Mononuclear cell (primary cell): ENCODE measurements at regions not wholly inside any gene's neighbourhood (a gene's known extent, or its start where the extent isn't known, plus 50 kb on each side); places are given as distances from the start of the nearest gene placed in this dataset.

ENCODE experiments used
- H3K27me3 ChIP-seq: 2 replicates; pipeline ENCODE4 v1.6.0; 2011; ENCODE audit warnings: low read length, control low read depth; ENCODE audit not compliant: insufficient read depth
- H3K4me1 ChIP-seq: 2 replicates; pipeline ENCODE4 v1.5.1; 2011; ENCODE audit warnings: mild to moderate bottlenecking, low read length, control low read depth; ENCODE audit not compliant: insufficient read depth
- H3K4me3 ChIP-seq: 2 replicates; pipeline ENCODE4 v1.5.1; 2011; ENCODE audit warnings: mild to moderate bottlenecking, low read length, moderate library complexity
- H3K9me3 ChIP-seq: 2 replicates; pipeline ENCODE4 v1.5.1; 2011; ENCODE audit warnings: low read depth, mild to moderate bottlenecking, control low read depth, low read length

DNA sequence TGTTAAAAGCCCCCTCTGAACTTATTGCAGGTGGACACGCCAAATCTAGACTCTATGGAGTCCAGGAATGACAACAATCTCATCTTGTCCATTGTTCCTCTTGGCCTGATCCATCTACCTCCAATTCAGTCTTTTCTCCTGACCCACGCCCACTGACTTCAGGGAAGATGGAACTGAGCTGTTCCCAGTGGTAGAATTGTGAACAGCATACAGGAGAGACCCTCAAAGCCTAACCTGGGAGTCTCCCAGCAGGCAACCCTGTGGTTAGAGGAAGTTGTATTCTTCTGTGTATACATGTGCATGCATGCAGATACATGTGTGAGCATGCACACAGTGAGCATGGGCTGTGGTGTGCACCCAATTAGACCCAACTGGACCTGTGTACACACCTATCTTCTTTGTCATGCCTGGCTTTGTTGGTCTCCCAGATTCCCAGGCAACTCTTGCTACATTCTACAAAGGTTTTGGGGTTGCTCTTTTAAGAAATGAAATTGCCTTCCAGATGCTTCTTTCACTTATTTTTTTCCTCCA, 286.0 kb downstream of the ZSWIM6 start:
- H3K4me3 ChIP-seq, result no peak overlapping the region
- H3K4me1 ChIP-seq, result peaks cover 5% of the 10 kb centered on the region
- H3K27me3 ChIP-seq, result no peaks in the 10 kb centered on the region
- no peaks in the 10 kb centered on the region for H3K9me3 ChIP-seq

DNA sequence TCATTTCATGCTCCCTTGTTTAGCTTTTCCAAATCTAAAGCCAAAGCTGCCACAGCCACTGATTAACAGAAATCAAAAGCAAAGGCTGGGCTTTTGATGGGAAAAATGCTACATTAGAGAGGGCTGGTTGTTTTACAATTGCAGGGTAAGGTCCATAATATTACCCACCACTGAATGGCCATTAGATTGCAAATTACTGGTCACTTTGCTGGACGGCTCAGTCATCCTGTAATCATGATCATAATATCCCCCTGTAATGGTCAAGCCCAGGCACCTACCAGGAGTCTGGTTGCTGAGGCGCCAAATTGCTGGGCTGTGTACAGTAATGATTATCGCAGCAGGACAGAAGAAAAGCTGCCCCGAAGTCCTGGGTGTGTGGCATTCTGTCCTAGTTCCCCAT, 286.5 kb downstream of the ZSWIM6 start:
- Histone ChIP-seq H3K4me3 (no peak overlapping the region), H3K9me3 (no peaks in the 10 kb centered on the region), H3K4me1 (peaks cover 5% of the 10 kb centered on the region), H3K27me3 (no peaks in the 10 kb centered on the region)

DNA sequence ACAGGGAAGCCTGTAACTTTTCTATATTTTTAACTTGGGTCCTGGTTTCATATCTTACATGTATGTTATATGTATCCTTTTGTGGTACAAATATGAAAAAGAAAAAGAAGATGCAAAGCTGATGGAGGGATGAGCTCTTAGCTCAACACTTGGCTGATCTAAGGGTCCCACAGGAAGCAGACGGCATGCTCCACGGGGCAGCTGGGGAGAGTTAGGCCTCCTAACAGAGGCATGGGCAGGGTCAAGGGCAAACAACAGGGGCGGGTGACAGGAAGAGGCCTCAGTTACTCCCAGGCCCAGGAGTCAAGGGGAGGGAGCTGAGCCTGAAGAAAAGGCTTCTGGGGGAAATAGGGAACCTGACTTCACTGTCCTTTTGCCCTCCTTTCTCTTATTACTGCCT, 287.2 kb downstream of the ZSWIM6 start:
- Histone ChIP-seq H3K4me3 (no peak overlapping the region), H3K4me1 (peaks cover 5% of the 10 kb centered on the region), H3K9me3 (no peaks in the 10 kb centered on the region), H3K27me3 (no peaks in the 10 kb centered on the region)

DNA sequence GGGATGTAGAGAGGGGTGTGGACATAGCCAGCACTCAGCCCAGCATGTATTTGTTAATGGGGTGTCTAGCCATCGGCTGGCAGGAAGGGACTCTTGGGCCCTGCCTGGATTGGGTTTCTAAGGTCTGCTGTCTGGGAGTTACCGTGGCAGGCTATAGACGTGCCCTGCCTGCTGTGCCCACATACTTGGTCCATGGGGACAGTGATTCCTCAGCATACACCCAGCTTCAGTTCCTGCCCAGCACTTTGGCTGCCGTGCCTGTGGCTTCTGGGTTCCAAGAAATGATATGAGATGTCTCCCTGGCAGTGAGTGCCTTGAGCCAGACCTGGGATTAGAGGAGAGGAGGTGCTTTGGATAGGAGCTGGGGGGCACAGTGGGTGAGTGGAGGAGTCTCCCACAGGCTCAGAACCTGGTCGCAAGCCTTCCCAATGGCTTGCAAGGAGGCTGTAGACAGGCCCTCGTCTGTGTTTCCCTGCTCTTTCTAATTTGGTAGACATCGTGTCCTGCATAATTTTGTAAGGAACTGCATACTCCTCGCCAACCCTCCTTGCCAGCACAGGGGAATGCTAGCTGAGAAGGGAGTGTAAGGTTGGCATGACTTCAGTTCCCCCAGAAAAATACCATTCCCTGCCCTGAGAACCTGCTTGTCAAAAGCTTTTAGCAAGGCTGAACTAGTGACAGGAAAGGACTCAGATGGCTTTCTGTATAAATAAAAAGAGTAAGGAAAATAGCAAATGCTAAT, 287.9 kb downstream of the ZSWIM6 start:
- Histone ChIP-seq H3K4me3 (no peak overlapping the region), H3K27me3 (peaks cover 4% of the 10 kb centered on the region), H3K9me3 (no peaks in the 10 kb centered on the region), H3K4me1 (peaks cover 5% of the 10 kb centered on the region)

DNA sequence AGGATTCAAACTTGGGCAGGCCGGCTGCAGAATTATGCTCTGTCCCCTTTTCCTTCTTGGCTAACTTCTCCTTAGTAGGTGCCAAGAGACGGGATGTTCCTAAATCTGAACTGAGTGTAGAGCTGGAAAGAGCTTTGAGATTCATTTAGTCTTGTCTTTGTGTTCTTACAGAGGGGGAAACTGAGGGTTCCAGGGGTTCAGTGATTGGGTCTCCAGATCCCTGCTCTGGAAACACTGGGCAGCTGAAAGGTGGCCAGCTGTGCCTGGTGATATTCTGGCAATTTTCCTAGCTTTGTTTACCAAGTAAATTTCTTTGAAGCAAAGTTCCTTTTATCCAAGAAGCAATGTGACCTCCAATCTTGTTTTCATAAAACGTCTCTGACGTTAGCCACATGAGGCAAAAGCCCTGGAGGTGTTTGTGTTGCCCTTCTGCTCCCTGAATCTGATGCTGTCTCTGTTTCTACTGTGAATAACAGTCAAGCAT, 288.7 kb downstream of the ZSWIM6 start:
- H3K27me3 ChIP-seq, result peaks cover 8% of the 10 kb centered on the region
- peaks cover 13% of the 10 kb centered on the region for H3K4me1 ChIP-seq
- H3K9me3 ChIP-seq, result no peaks in the 10 kb centered on the region
- no peak overlapping the region for H3K4me3 ChIP-seq

DNA sequence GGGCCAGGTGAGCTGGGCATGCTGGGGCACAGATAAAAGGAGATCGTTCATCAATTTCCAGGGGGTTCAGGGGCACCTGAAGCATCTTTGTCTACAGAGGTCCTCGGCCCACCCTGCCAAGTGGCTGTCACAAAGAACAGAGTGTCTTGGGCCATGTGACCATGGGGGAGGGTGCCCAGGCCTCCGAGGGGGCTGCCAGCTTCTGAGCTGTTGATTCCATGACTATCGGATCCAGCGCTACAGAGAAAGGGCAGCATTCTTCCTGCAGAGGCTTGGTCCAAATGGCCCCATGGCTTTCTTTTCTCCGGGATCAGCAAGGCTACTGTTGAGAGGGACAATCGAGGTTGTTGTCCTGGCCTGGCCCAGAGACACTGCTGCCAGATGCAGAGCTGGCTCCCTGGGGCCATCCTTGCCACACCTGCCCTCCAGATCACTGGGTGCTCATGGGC, 289.2 kb downstream of the ZSWIM6 start:
- Histone ChIP-seq H3K27me3 (peaks cover 8% of the 10 kb centered on the region), H3K4me1 (peaks cover 17% of the 10 kb centered on the region), H3K4me3 (no peak overlapping the region), H3K9me3 (no peaks in the 10 kb centered on the region)

DNA sequence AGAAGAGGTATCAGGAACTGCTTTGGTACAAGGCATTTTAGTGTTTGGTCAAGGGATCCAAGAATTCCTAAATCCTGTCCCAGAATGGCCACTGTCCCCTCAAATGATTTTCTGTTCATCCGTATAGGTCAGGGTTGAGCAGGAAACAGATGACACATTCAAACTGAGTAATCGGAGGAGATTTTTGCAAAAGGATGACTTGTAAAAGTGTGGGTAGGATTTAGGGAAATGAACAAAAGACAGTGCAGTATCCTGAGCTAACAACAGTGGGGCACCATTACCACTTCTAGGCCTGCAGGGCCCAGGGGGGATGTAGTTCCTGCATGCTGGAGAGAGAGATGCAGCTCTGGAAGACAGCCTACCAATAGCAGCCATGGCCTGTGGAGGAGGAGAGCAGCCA, 290.1 kb downstream of the ZSWIM6 start:
- H3K27me3 ChIP-seq, result peaks cover 11% of the 10 kb centered on the region
- H3K4me3 ChIP-seq, result no peak overlapping the region
- peaks cover 26% of the 10 kb centered on the region for H3K4me1 ChIP-seq
- no peaks in the 10 kb centered on the region for H3K9me3 ChIP-seq

DNA sequence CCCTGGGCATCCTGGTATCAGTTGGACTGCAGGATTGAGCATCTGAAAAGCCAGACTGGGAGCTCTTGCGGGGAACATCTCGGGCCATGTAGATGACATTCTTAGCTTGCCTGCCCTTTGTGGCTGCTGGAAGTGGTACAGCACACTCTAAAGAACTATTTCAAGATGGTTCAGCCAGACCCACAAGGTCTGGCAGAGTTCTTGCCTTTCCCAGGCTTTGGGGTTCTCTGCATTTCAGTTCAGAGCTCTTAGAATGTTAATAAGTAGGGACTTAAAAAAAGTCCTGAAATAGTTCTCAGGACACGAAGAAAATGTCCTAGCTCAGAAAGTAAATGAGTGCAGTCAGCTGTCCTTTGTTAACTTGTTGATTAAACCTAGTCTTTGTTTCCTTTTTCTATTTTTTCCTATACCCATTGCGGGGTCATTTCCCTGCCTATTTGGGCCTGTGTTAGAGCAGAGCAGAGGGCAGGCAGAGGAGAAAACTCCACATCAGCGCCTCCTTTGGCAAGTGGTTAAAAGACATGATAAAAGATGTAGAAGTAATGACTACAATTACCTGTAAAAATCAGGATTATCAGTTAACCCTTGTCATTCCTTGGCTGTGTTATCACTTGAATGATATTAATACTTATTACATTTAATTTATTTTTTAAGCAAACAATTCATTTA, 291.5 kb downstream of the ZSWIM6 start:
- peaks cover 26% of the 10 kb centered on the region for H3K4me1 ChIP-seq
- peaks cover 11% of the 10 kb centered on the region for H3K27me3 ChIP-seq
- no peaks in the 10 kb centered on the region for H3K9me3 ChIP-seq
- H3K4me3 ChIP-seq, result no peak overlapping the region

DNA sequence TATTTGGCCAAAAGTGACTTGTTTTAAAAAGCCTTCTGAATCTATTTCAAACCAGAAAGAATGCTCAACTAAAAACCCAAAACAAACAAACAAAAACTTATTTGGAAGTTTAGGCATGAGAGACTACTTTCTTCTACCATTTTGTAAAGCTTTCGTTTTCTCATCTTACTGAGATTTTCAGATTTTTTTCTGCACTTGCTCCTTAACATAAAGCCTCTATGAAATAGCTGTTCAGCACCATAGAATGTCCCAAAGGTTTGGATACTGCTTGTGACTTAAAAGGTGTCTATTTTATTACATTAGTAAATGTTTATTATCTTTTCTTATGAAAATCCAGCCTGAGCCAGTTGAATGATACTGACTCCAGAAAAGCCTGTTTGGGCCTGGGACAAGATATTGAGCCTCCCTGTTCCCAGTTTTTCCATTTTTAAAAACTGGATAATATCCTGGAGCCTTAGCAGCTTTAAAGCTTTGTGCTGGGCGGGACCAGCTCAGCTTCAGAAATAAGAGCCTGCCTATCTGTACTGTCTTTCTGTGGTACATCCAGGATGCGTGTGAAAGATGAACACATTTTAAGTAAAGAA, 292.6 kb downstream of the ZSWIM6 start:
- H3K9me3 ChIP-seq, result no peaks in the 10 kb centered on the region
- H3K4me1 ChIP-seq, result peaks cover 22% of the 10 kb centered on the region
- H3K27me3 ChIP-seq, result peaks cover 11% of the 10 kb centered on the region
- no peak overlapping the region for H3K4me3 ChIP-seq

DNA sequence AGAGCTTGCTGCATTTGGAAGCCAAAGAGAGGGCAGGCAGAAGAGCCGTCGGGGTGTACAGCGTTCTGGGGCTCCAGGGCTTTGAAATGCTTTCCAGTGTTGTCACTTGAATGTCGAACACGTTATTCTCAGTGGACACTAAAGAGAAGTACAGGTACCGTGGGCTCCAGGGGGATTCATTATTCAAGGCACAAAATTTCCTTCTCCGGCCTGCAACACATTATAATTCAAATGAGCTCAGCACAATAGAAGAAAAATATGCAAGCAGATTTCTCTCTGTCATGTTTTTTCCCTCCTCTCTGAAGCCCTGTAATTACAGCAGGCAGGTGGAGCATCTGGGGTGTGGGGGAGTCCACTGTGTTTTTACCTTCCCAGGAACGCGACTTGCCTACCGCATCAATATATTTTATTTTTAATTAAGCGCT, 293.1 kb downstream of the ZSWIM6 start:
- Histone ChIP-seq H3K4me3 (peak overlapping the region; percentile 50), H3K9me3 (no peaks in the 10 kb centered on the region), H3K4me1 (peaks cover 20% of the 10 kb centered on the region), H3K27me3 (peaks cover 11% of the 10 kb centered on the region)

DNA sequence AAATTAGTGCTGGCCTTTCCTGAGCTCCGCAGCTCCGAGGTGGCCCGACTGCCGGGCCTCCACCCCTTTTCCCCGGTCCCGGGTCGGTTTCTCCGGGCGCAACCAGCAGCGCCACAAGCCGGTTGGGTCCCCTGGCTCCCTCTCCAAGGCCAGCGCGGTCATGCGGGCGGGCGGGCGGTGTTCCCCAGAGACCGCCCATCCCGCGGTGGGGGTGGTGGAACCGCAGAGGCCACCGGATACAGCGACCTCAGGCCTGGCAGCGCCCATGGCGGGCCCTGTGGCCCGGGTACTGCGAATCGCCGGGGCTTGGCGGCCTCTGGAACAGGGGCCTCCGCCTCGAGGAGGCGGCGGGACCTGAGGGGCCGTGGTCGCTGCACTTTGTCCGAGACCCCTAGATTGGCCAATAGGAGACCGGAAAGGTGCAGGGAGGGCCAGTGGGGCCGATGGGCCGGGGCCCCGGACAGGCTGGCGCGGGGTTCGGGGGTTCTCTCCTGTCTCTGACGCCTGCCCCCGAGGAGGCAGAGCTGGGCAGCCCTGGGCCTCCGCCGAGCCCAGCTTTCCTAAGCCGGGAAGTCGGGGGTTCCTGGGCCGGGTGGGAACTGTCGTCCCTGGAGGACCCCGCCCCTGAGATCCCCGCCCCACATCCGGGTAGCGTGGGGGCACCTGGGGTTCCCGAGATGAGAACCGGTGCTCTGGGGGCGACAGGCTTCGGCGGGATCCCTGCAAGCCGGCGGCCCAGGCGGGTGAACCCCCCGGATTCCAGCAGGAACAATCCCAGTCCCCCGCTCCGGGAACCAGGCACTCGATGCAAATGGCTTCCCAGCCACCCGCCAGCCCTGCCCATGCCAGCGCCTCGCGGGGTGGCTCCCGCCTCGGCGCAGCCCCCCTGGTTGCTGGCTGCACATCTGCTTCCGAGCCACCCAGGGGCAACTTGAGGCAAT, 293.9 kb downstream of the ZSWIM6 start:
- Histone ChIP-seq H3K27me3 (peaks cover 11% of the 10 kb centered on the region), H3K4me1 (peaks cover 20% of the 10 kb centered on the region), H3K4me3 (peak overlapping the region; percentile 50), H3K9me3 (no peaks in the 10 kb centered on the region)

DNA sequence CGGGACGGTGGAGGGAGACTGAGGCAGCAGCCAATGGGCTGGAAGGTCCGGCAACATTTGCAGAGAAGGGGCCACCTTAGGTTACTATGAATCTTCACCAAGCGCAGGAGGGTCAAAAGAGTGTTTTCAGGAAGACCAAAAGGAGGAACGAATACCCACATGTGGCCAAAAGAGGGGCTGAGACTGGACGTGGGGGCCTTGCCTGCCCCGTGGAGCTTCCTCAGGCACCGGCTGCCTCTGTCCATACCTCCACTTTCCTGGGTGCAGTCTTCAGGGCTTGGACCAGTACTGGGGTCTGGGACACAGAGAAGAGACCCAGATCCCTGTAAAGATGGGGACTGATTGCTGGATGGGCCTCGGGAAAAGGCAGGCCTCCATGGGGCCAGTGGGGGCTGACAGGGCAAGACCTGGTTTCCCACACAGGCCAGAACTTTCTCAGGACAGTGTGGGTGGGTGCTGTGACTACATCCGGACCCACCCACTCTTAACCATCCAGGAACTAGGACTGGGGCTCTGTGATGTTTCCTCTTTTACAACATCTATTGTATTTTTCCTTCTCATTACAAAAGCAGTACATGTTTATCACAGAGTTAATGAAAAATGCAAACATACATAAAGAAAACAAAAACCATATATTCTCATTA, 294.7 kb downstream of the ZSWIM6 start:
- H3K4me3 ChIP-seq, result peak overlapping the region; percentile 50
- no peaks in the 10 kb centered on the region for H3K9me3 ChIP-seq
- peaks cover 11% of the 10 kb centered on the region for H3K27me3 ChIP-seq
- peaks cover 20% of the 10 kb centered on the region for H3K4me1 ChIP-seq

DNA sequence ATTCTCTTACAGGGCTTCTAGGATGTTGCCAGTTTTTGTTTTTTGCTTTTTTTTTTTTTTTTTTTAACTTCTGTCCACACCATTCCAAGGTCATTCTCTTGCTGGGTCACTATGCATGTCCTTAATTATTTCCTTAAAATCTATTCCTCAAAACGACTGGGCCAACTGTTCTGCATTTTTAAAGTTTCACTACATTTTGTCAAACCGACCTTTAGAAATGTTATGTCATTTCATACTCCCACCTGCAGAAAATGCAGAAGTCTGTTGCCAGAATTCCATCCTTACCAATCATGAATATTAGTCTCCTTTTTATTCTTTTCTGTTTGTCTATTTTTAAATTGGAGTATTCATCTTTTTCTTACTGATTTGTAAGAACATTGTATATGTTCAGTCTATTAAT, 295.5 kb downstream of the ZSWIM6 start:
- Histone ChIP-seq H3K4me3 (no peak overlapping the region), H3K9me3 (no peaks in the 10 kb centered on the region), H3K4me1 (peaks cover 20% of the 10 kb centered on the region), H3K27me3 (peaks cover 11% of the 10 kb centered on the region)

DNA sequence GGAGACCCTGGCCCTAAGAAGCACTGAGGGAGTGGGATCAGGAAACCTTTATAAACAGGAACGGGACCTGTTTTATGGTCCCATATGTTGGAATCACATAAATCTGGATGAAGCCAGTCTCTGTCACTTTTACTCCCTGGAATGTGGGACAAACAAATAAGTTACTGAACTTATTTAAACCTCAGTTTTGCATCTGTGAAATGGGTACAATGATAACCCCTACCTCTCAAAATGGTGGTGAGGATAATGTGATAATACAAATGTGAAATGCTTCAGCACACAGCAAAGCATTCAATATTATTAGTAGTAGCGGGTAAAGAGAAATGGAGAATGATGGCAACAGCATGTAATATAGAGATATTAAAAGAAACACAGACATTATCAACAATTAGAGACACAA, 298.9 kb downstream of the ZSWIM6 start:
- H3K9me3 ChIP-seq, result no peaks in the 10 kb centered on the region

More for the DNA sequence above, 298.9 kb downstream of the ZSWIM6 start:
- peaks cover 11% of the 10 kb centered on the region for H3K4me1 ChIP-seq
- H3K4me3 ChIP-seq, result no peak overlapping the region
- H3K27me3 ChIP-seq, result peaks cover 4% of the 10 kb centered on the region
